Peyer's patch (tissue), 4 donors: ENCODE measurements at regions not wholly inside any gene's neighbourhood (a gene's known extent, or its start where the extent isn't known, plus 50 kb on each side); places are given as distances from the start of the nearest gene placed in this dataset.

Experiments
- DNase-seq, 3 donors: peaks; one replicate each; pipeline ENCODE4 v3.0.0-alpha.2; 2017 to 2019
- H3K27ac ChIP-seq, 4 donors: fragments of 200-600 bp; sonication (generic); one replicate each; pipeline ENCODE4 v1.5.1; 2016 to 2019
- H3K27me3 ChIP-seq, 2 donors: fragments of 200-600 bp; sonication (generic); one replicate each; pipeline ENCODE4 v1.5.1; 2019
- H3K36me3 ChIP-seq, 3 donors: fragments of 200-600 bp; sonication (generic); one replicate each; pipeline ENCODE4 v1.5.1; 2016 to 2019
- H3K4me1 ChIP-seq, 4 donors: fragments of 200-600 bp; sonication (generic); one replicate each; pipeline ENCODE4 v1.5.1; 2016 to 2019
- H3K4me3 ChIP-seq, 4 donors: fragments of 200-600 bp; sonication (generic); 1 replicate in 3 of 4; 2 replicates in 1 of 4; pipeline ENCODE4 v1.5.1; 2016 to 2019; ENCODE audit warnings: mild to moderate bottlenecking in 1 of 4
- H3K9me3 ChIP-seq, 4 donors: fragments of 200-600 bp; sonication (generic); one replicate each; pipeline ENCODE4 v1.5.1; 2016 to 2019; ENCODE audit warnings: mild to moderate bottlenecking in 1 of 4
- CTCF ChIP-seq, 6 experiments: fragments of 450-650 bp in 4 of 6; fragments of 200-600 bp in 2 of 6; sonication (generic) in 1 of 6; IDR thresholded peaks; one replicate each; pipeline ENCODE4 v1.5.1; 2017 to 2019; ENCODE audit warnings: antibody characterized with exemption in 6 of 6, mild to moderate bottlenecking in 3 of 6, moderate library complexity in 1 of 6
- POLR2A ChIP-seq, 2 donors: fragments of 450-650 bp; IDR thresholded peaks; one replicate each; pipeline ENCODE4 v1.5.1; 2017; ENCODE audit warnings: antibody characterized with exemption in 2 of 2, mild to moderate bottlenecking in 2 of 2, moderate library complexity in 2 of 2

GRCh38 chr20:6524305-6524704, 243.2 kb upstream of the BMP2 start:
- TF ChIP-seq CTCF (IDR thresholded peaks at IDR 0.05), result no peak
- no peak for TF ChIP-seq POLR2A (IDR thresholded peaks at IDR 0.05)
- DNase-seq, result no peak

GRCh38 chr20:6519556-6519955, 247.9 kb upstream of the BMP2 start:
- no peaks in the 10 kb centered on the region for H3K4me1 ChIP-seq
- no peak overlapping the region for H3K4me3 ChIP-seq
- H3K36me3 ChIP-seq, result no peaks in the 10 kb centered on the region
- no peaks in the 10 kb centered on the region for H3K9me3 ChIP-seq
- no peak overlapping the region for H3K27ac ChIP-seq
- no peak for TF ChIP-seq CTCF (IDR thresholded peaks at IDR 0.05)
- no peak for TF ChIP-seq POLR2A (IDR thresholded peaks at IDR 0.05)
- no peaks in the 10 kb centered on the region for H3K27me3 ChIP-seq
- DNase-seq, result no peak

More at GRCh38 chr20:6524305-6524704, 243.2 kb upstream of the BMP2 start:
- Histone ChIP-seq H3K36me3 (no peaks in the 10 kb centered on the region), H3K4me1 (no peaks in the 10 kb centered on the region), H3K4me3 (no peak overlapping the region), H3K27ac (no peak overlapping the region), H3K27me3 (no peaks in the 10 kb centered on the region), H3K9me3 (no peaks in the 10 kb centered on the region)

GRCh38 chr20:6515261-6515660, 252.2 kb upstream of the BMP2 start:
- no peaks in the 10 kb centered on the region for H3K9me3 ChIP-seq
- no peak overlapping the region for H3K4me3 ChIP-seq
- no peak for TF ChIP-seq POLR2A (IDR thresholded peaks at IDR 0.05)
- TF ChIP-seq CTCF (IDR thresholded peaks at IDR 0.05), result no peak
- no peak overlapping the region for H3K27ac ChIP-seq
- H3K36me3 ChIP-seq, result no peaks in the 10 kb centered on the region
- no peak for DNase-seq
- no peaks in the 10 kb centered on the region for H3K27me3 ChIP-seq
- H3K4me1 ChIP-seq, result no peaks in the 10 kb centered on the region

- Histone ChIP-seq H3K27me3 (no peaks in the 10 kb centered on the region), H3K4me1 (no peaks in the 10 kb centered on the region), H3K27ac (no peak overlapping the region), H3K4me3 (no peak overlapping the region), H3K36me3 (no peaks in the 10 kb centered on the region), H3K9me3 (no peaks in the 10 kb centered on the region)
- no peak for DNase-seq
- TF ChIP-seq POLR2A (IDR thresholded peaks at IDR 0.05) (no peak), CTCF (IDR thresholded peaks at IDR 0.05) (no peak)
Measured at GRCh38 chr20:6513599-6513998, 253.9 kb upstream of the BMP2 start.

- Histone ChIP-seq H3K4me1 (no peaks in the 10 kb centered on the region), H3K4me3 (no peak overlapping the region), H3K27me3 (no peaks in the 10 kb centered on the region), H3K9me3 (no peaks in the 10 kb centered on the region), H3K36me3 (no peaks in the 10 kb centered on the region), H3K27ac (no peak overlapping the region)
- no peak for DNase-seq
- TF ChIP-seq CTCF (IDR thresholded peaks at IDR 0.05) (no peak), POLR2A (IDR thresholded peaks at IDR 0.05) (no peak)
Measured at GRCh38 chr20:6509374-6509773, 258.1 kb upstream of the BMP2 start.

GRCh38 chr20:6506906-6507305, 260.6 kb upstream of the BMP2 start:
- TF ChIP-seq CTCF (IDR thresholded peaks at IDR 0.05) (no peak), POLR2A (IDR thresholded peaks at IDR 0.05) (no peak)
- Histone ChIP-seq H3K9me3 (no peaks in the 10 kb centered on the region), H3K27ac (no peak overlapping the region), H3K4me3 (no peak overlapping the region), H3K4me1 (no peaks in the 10 kb centered on the region), H3K36me3 (no peaks in the 10 kb centered on the region), H3K27me3 (no peaks in the 10 kb centered on the region)
- DNase-seq, result no peak
